Right atrium auricular region (tissue), 2 donors: ENCODE measurements at regions not wholly inside any gene's neighbourhood (a gene's known extent, or its start where the extent isn't known, plus 50 kb on each side); places are given as distances from the start of the nearest gene placed in this dataset.

ENCODE experiments used
- DNase-seq: peaks from one replicate; pipeline ENCODE4 v3.0.0-alpha.2; 2019; ENCODE audit warnings: low spot score
- H3K27ac ChIP-seq, 2 donors: fragments of 200-600 bp; sonication (generic); 1 replicate in 1 of 2; 2 replicates in 1 of 2; pipeline ENCODE4 v1.5.1; 2016 to 2019
- H3K27me3 ChIP-seq, 2 donors: fragments of 200-600 bp; sonication (generic); one replicate each; pipeline versions ENCODE4 v1.5.1 to v1.6.0; 2017 to 2019
- H3K36me3 ChIP-seq: fragments of 200-600 bp; sonication (generic); one replicate; pipeline ENCODE4 v1.5.1; 2016
- H3K4me1 ChIP-seq, 2 donors: fragments of 200-600 bp; sonication (generic); one replicate each; pipeline versions ENCODE4 v1.5.1 to v1.6.0; 2017 to 2019
- H3K4me3 ChIP-seq, 2 donors: fragments of 200-600 bp; sonication (generic); 1 replicate in 1 of 2; 2 replicates in 1 of 2; pipeline ENCODE4 v1.5.1; 2017 to 2019; ENCODE audit warnings: mild to moderate bottlenecking in 1 of 2, moderate library complexity in 1 of 2
- H3K9me3 ChIP-seq, 2 donors: fragments of 200-600 bp; sonication (generic); one replicate each; pipeline ENCODE4 v1.5.1; 2019
- TF ChIP-seq, protein P1 (sequence below), 2 donors: fragments of 200-600 bp; sonication (generic); IDR thresholded peaks; one replicate each; pipeline ENCODE4 v1.5.1; 2019; ENCODE audit warnings: antibody characterized with exemption in 2 of 2

DNA sequence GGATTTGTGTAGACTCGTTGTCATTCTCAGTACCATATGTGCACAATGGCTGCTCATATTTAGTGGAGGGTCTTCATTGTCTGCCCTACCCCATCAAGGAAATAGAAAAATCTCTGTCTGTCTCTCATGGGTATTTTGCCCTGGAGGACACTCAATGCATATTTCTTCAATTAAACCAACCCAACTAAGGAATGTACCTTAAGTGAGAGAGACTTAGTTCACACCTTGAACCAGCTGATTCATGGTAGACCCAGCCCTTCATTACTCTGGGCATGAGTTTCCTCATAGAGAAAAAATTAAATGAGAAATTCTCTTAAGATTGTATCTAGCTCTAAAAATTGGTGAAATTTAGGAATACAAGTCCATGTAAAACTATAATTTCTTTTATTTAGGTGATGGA lies 107.1 kb upstream of the PLEKHG7 start:
- H3K27me3 ChIP-seq: no peaks in the 10 kb centered on the region
- no peak overlapping the region for H3K27ac ChIP-seq
- no peak for DNase-seq
- no peaks in the 10 kb centered on the region for H3K36me3 ChIP-seq
- TF ChIP-seq, protein P1, sequence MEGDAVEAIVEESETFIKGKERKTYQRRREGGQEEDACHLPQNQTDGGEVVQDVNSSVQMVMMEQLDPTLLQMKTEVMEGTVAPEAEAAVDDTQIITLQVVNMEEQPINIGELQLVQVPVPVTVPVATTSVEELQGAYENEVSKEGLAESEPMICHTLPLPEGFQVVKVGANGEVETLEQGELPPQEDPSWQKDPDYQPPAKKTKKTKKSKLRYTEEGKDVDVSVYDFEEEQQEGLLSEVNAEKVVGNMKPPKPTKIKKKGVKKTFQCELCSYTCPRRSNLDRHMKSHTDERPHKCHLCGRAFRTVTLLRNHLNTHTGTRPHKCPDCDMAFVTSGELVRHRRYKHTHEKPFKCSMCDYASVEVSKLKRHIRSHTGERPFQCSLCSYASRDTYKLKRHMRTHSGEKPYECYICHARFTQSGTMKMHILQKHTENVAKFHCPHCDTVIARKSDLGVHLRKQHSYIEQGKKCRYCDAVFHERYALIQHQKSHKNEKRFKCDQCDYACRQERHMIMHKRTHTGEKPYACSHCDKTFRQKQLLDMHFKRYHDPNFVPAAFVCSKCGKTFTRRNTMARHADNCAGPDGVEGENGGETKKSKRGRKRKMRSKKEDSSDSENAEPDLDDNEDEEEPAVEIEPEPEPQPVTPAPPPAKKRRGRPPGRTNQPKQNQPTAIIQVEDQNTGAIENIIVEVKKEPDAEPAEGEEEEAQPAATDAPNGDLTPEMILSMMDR (IDR thresholded peaks at IDR 0.05): no peak
- H3K9me3 ChIP-seq: no peaks in the 10 kb centered on the region
- H3K4me3 ChIP-seq: no peak overlapping the region
- no peaks in the 10 kb centered on the region for H3K4me1 ChIP-seq

DNA sequence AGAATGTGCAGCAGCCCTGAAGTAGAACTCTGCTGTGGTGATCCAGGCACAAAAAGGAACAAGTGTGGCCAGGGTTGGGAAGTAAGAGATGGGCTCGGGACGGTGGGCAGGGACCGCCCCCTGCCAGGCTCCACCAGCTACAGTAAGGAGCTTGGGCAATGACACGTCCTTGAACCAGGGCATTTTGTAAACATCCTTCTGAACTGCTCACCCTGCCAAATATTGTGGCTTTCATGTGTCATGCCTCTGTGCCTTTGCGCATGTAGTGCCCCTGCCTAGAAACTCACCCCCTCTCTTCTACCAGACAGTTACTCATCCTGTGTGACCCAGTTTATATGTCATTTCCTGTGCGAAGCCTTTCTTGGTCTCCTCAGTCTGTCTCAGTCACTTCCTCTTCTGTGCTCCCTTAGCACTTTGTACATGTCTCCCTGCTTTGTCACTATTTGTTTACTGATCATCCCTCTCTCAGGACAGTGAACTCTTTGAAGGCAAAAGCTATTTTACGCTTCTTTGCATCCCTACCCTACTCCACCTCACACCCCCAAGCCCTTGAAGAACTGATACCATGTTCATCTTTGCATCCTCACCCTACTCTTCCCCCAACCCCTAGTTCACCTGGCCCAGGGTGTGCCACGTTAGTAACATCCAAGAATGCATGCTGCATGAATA lies 108.9 kb upstream of the PLEKHG7 start:
- DNase-seq: peak; percentile 69

DNA sequence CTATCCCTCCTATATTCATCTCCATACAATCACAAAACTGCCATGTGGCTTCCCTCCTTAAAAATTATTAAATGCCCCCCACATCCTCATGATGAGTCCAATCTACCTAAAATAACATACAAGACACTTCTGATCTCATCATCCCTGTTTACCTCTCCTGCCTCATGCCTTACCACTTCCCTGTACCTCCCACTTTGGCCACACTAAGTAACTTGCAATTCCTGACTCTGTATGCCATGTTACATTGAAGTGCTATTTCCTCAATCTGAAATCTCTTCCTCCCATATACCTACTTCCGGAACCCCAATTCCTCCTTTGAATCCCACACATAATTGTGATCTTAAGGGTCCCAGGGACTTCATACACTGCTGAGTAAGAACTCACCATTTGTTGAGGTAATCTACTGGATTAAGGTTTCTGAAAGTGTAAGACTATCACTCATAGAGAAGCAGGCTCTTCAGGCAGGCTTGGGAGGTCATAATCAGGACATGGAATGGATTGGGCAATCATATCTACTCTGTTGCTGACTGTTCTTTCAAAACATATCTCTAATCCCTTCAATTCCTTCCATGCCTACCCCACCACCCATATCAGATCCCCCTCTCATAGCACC lies 117.6 kb upstream of the PLEKHG7 start:
- no peak overlapping the region for H3K27ac ChIP-seq
- no peaks in the 10 kb centered on the region for H3K4me1 ChIP-seq
- H3K36me3 ChIP-seq: no peaks in the 10 kb centered on the region
- H3K27me3 ChIP-seq: no peaks in the 10 kb centered on the region
- no peak for DNase-seq
- TF ChIP-seq, protein P1 (IDR thresholded peaks at IDR 0.05): no peak
- H3K9me3 ChIP-seq: peaks cover 0 to 3% of the 10 kb centered on the region in 2 donors
- H3K4me3 ChIP-seq: no peak overlapping the region

More for the DNA sequence above, 108.9 kb upstream of the PLEKHG7 start:
- Histone ChIP-seq H3K36me3 (no peaks in the 10 kb centered on the region), H3K27ac (no peak overlapping the region), H3K4me1 (no peaks in the 10 kb centered on the region), H3K4me3 (no peak overlapping the region), H3K9me3 (no peaks in the 10 kb centered on the region), H3K27me3 (no peaks in the 10 kb centered on the region)
- TF ChIP-seq, protein P1 (IDR thresholded peaks at IDR 0.05): no peak

DNA sequence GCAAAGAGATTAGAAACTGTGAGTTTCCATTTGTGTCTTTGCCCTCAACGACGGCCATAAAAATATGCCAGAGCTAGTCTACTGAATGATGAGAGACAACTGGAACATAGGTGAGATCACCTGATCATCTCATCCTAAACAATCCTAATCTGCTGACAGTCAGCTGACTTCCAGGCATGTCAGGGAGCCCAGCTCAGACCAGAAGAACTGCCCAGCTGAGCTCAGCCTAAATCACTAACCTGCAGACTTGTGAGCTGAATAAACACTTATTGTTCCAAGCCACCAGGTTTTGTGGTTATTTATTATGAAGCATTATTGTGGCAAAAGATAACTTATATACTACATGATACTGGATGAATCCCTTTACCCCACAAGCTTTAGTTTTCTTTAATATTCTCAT lies 118.9 kb upstream of the PLEKHG7 start:
- Histone ChIP-seq H3K27ac (no peak overlapping the region), H3K36me3 (no peaks in the 10 kb centered on the region), H3K4me3 (no peak overlapping the region), H3K9me3 (peaks cover 0 to 3% of the 10 kb centered on the region in 2 donors), H3K4me1 (no peaks in the 10 kb centered on the region), H3K27me3 (no peaks in the 10 kb centered on the region)
- TF ChIP-seq, protein P1 (IDR thresholded peaks at IDR 0.05): no peak
- no peak for DNase-seq

DNA sequence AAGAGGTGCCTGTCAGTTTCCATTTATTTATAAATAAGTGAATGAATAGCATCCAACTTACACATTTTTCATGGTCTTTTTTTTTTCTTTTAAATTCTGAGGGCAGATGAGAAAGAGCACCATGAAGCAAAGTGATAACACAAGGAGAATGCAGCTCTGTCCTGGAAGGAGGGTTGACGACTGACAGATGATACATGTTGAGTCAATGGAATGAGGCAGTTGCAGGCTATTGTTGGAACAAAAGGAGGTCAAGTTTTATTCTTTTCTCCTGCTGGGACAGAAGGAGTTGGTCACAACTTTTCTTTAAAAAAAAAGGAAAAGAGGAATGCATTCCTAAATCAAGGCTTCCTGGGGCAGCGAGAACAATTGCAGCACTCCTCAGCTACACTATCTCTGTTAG lies 119.9 kb upstream of the PLEKHG7 start:
- no peak for DNase-seq
- H3K4me3 ChIP-seq: no peak overlapping the region
- TF ChIP-seq, protein P1 (IDR thresholded peaks at IDR 0.05): no peak
- no peaks in the 10 kb centered on the region for H3K27me3 ChIP-seq
- peaks cover 0 to 3% of the 10 kb centered on the region in 2 donors for H3K9me3 ChIP-seq
- no peaks in the 10 kb centered on the region for H3K4me1 ChIP-seq
- H3K27ac ChIP-seq: no peak overlapping the region
- no peaks in the 10 kb centered on the region for H3K36me3 ChIP-seq
